GM20000 (cell line): ENCODE measurements at regions not wholly inside any gene's neighbourhood (a gene's known extent, or its start where the extent isn't known, plus 50 kb on each side); places are given as distances from the start of the nearest gene placed in this dataset.

Source experiments
- DNase-seq: peaks from one replicate; pipeline ENCODE4 v3.0.0; 2012; ENCODE audit warnings: low spot score
- TF ChIP-seq, protein P1 (sequence below): IDR thresholded peaks from 2 replicates; pipeline ENCODE4 v1.5.1; 2012; ENCODE audit warnings: mild to moderate bottlenecking, control low read depth; ENCODE audit errors: extremely low read depth, missing control alignments

DNA sequence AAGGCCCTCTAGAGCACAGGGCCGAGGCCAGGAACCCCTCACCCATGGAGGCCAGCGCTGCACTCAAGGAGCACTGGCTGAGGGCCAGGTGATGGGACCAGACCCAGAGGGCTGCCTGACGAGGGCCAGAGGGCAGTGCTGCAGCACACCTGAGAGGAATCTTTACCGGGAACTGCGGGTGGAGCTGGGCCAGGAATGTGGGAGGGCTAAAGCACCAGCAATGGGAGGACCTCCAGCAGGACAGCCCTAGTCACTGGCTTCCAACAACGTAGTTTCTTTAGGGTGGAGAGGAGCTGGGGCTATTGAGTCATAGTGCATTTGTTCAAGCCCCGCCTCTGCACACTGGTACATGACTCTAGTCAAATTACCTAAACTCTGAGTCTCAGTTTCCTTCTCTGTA, 143.4 kb downstream of the TMEM17 start:
- TF ChIP-seq, protein P1, sequence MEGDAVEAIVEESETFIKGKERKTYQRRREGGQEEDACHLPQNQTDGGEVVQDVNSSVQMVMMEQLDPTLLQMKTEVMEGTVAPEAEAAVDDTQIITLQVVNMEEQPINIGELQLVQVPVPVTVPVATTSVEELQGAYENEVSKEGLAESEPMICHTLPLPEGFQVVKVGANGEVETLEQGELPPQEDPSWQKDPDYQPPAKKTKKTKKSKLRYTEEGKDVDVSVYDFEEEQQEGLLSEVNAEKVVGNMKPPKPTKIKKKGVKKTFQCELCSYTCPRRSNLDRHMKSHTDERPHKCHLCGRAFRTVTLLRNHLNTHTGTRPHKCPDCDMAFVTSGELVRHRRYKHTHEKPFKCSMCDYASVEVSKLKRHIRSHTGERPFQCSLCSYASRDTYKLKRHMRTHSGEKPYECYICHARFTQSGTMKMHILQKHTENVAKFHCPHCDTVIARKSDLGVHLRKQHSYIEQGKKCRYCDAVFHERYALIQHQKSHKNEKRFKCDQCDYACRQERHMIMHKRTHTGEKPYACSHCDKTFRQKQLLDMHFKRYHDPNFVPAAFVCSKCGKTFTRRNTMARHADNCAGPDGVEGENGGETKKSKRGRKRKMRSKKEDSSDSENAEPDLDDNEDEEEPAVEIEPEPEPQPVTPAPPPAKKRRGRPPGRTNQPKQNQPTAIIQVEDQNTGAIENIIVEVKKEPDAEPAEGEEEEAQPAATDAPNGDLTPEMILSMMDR: no peak
- no peak for DNase-seq

GRCh38 chr2:62361964-62362363, 144.0 kb downstream of the TMEM17 start:
- no peak for DNase-seq
- TF ChIP-seq, protein P1: no peak

GRCh38 chr2:62354771-62355561, 151.0 kb downstream of the TMEM17 start:
- TF ChIP-seq, protein P1: no peak
- no peak for DNase-seq

DNA sequence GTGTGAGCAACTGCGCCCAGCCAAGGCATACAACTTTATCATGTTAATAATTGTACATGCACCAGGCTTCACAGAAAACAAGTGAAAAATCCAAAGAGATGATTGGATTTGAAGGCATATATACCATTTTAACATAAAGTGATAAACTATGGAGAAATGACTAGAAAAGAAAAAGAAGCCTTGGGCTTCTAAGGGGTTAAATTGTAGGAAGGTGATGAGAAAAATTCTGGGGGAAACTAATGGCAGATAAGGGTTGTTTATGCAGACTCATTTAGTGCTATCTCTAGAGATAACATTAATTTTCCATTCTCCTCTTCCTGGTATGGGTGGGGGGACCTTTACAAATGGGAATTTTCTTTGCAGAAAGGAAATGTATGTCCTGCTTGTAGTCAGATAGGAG, 154.0 kb downstream of the TMEM17 start:
- TF ChIP-seq, protein P1: no peak
- DNase-seq: no peak

DNA sequence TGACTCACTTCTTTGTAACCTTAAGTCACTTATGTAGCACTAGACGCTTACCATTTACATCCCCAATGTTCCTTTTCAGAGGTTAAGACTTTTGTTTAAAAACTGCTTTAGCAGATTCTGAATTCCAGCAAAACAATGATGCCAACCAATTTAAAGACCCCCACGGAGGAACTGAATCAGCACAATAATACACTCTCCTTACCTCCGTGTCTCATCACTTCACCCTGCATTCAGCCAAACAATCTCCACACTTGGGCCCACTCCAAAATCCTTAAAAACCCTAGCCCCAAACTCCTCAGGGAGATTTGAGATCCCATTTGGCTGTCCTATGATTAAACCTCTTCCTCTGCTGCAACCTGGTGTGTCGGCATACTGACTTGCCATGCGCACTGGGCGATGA, 153.9 kb downstream of the B3GNT2 start:
- no peak for DNase-seq
- TF ChIP-seq, protein P1: no peak

GRCh38 chr2:62348700-62349099, 152.8 kb downstream of the B3GNT2 start:
- DNase-seq: no peak

DNA sequence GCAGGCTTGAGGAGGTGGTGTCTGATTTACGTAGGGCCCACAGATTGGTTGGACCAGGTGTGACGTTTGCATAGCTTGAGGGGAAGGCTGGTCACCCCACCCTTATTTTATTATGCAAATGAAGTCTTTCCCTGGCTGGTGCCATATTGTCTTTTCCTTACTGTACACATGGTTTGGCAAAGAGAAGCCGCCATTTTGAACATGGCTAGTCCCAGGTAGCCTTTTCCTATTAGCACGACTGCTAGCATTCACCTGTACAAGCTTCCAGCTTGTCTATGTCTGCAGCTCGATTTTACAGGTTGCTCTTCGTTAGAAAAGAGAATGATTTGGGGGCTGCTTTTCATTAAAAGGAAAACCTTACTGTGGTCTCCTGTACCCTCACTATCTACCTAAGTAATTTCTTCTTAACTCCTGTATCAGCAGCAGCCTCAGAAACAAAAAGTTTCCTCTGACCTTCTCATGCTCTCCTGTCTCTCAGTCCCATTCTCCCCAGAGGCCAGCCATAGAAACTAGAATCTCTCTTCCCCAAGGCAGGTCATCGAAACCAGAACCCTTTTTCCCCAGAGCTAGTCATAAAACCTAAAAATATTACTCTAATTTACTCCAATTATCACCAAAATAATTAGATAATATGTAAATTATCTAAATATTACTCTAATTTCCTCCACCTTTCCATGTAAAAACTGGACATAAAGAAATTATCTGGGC, 151.8 kb downstream of the B3GNT2 start:
- TF ChIP-seq, protein P1: no peak
- DNase-seq: no peak

More at GRCh38 chr2:62348700-62349099, 152.8 kb downstream of the B3GNT2 start:
- TF ChIP-seq, protein P1: no peak
